C1 segment of cervical spinal cord (tissue), 14 donors: ENCODE measurements at regions not wholly inside any gene's neighbourhood (a gene's known extent, or its start where the extent isn't known, plus 50 kb on each side); places are given as distances from the start of the nearest gene placed in this dataset.

Experiments
- DNase-seq, 14 donors: peaks; one replicate each; lab custom pipeline; 2025; lab: John Stamatoyannopoulos, UW

GRCh38 chr2:217626926-217627325 is 375.9 kb downstream of the TNS1 start:
- DNase-seq: no peak

GRCh38 chr2:217625557-217626169 is 377.1 kb downstream of the TNS1 start:
- no peak for DNase-seq

GRCh38 chr2:217623281-217623912 is 379.4 kb downstream of the TNS1 start:
- no peak for DNase-seq

- peak in 6 of 14 donors; percentile 14 to 29 (median 21) for DNase-seq
Measured at GRCh38 chr2:217622205-217623060, 380.4 kb downstream of the TNS1 start.

GRCh38 chr2:217621391-217621801 is 381.4 kb downstream of the TNS1 start:
- no peak for DNase-seq

- DNase-seq: no peak
Measured at GRCh38 chr2:217618744-217619143, 384.1 kb downstream of the TNS1 start.

GRCh38 chr2:217617616-217618022 is 385.2 kb downstream of the TNS1 start:
- DNase-seq: no peak

GRCh38 chr2:217616936-217617335 is 385.9 kb downstream of the TNS1 start:
- DNase-seq: no peak

GRCh38 chr2:217615171-217615570 is 387.6 kb downstream of the TNS1 start:
- no peak for DNase-seq

- no peak for DNase-seq
Measured at GRCh38 chr2:217614498-217614897, 388.3 kb downstream of the TNS1 start.

- DNase-seq: no peak
Measured at GRCh38 chr2:217614096-217614495, 388.7 kb downstream of the TNS1 start.

GRCh38 chr2:217612920-217613319 is 389.9 kb downstream of the TNS1 start:
- peak in 1 of 14 donors; percentile 87 for DNase-seq

GRCh38 chr2:217612211-217612610 is 390.6 kb downstream of the TNS1 start:
- no peak for DNase-seq

- peak in 1 of 14 donors; percentile 53 for DNase-seq
Measured at GRCh38 chr2:217611626-217612127, 391.1 kb downstream of the TNS1 start.

GRCh38 chr2:217611056-217611455 is 391.7 kb downstream of the TNS1 start:
- peak in 1 of 14 donors; percentile 38 for DNase-seq

- peak in 1 of 14 donors; percentile 87 for DNase-seq
Measured at GRCh38 chr2:217610401-217610814, 392.4 kb downstream of the TNS1 start.

GRCh38 chr2:217609952-217610351 is 392.8 kb downstream of the TNS1 start:
- DNase-seq: no peak

GRCh38 chr2:217606296-217606695 is 396.5 kb downstream of the TNS1 start:
- DNase-seq: no peak

- DNase-seq: peak in 2 of 14 donors; percentile 39 to 98
Measured at GRCh38 chr2:217604527-217605194, 398.1 kb downstream of the TNS1 start.

- DNase-seq: no peak
Measured at GRCh38 chr2:217601601-217602000, 401.2 kb downstream of the TNS1 start.

GRCh38 chr2:217599906-217600305 is 402.9 kb downstream of the TNS1 start:
- DNase-seq: no peak

- DNase-seq: no peak
Measured at GRCh38 chr2:217597681-217598080, 405.1 kb downstream of the TNS1 start.
